ENCODE measurements at regions not wholly inside any gene's neighbourhood (a gene's known extent, or its start where the extent isn't known, plus 50 kb on each side); places are given as distances from the start of the nearest gene placed in this dataset.

DNA sequence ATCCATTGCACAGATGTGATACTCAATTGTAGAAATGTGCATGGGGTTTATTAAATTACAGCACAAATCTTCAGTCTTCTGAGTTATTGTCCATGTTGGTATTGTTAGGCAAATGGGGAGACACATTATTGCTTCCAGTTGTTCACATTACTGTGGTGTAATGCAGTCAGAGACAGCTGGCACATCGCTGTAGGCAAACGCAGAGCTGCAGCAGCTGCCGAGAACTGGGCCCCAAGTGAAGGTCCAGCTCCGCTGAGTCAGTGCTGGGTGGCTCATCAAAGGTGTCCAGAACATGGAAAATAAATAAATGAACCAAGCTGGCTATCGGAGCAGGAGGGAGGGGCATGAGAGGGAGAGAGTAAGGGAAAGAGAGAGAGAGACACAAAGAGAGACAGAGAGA is 299.1 kb upstream of the OBI1 start:
- Mint-ChIP-seq H3K9me3 (no peaks in the 10 kb centered on the region), H3K36me3 (ENCODE audit: low read depth) (no peaks in the 10 kb centered on the region), H3K27me3 (ENCODE audit: low read depth) (no peaks in the 10 kb centered on the region), H3K27ac (no peak overlapping the region), H3K4me3 (no peak overlapping the region), H3K4me1 (ENCODE audit: low read depth) (no peaks in the 10 kb centered on the region)

DNA sequence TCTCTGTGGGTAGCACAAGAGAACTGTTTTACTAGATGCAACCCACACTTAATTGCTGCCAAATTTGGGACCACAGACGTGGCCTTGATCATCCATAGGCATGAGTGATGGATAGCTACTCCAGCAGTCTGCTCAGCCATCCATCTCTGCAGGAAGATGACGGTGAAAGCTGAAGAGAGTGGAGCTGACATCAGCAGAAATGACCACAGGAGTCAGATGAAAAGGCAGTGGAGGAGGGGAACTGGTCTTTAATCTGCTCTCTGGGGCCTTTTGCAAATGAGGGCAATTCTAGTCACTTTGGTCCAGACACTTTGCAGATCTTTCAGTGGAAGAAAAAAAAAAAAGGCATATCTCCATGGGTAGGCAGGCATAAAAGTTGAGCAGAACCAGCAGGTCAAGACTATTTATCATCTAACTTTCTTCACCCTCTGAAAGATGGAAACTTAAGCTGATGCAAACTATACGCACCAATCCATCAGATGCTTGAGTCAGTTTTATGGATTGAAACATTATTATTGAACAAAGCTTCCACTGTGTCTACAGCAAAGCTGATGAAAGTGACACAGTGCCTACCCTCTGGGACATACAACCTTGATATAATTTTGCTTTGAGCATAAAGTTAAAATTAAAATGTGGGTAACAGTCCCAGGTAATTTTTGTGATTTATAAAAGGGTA is 281.6 kb upstream of the OBI1 start:
- Mint-ChIP-seq H3K27ac (no peak overlapping the region), H3K27me3 (ENCODE audit: low read depth) (no peaks in the 10 kb centered on the region), H3K36me3 (ENCODE audit: low read depth) (no peaks in the 10 kb centered on the region), H3K9me3 (no peaks in the 10 kb centered on the region), H3K4me3 (no peak overlapping the region), H3K4me1 (ENCODE audit: low read depth) (no peaks in the 10 kb centered on the region)

GRCh38 chr13:78934336-78934735 is 275.4 kb upstream of the OBI1 start:
- no peaks in the 10 kb centered on the region for H3K9me3 Mint-ChIP-seq
- no peaks in the 10 kb centered on the region for H3K4me1 Mint-ChIP-seq (ENCODE audit: low read depth)
- H3K27me3 Mint-ChIP-seq (ENCODE audit: low read depth) = no peaks in the 10 kb centered on the region
- no peaks in the 10 kb centered on the region for H3K36me3 Mint-ChIP-seq (ENCODE audit: low read depth)
- H3K27ac Mint-ChIP-seq = no peak overlapping the region
- no peak overlapping the region for H3K4me3 Mint-ChIP-seq

DNA sequence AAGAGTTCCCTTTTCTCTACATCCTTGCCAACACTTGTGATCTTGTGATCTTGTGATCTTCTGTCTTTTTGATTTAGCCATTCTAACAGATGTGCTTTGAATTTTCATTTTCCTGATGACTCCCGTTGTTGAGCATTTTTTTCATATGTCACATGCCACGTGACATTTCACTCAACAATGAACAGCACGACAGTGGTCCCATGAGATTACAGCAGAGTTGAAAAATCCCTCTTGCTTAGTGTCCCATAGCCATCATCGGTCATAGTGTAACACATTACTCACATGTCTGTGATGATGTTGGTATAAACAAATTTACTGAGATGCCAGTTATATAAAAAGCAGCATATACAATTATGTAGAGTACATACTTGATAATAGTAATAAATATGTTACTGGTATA is 256.1 kb upstream of the OBI1 start:
- Mint-ChIP-seq H3K4me1 (ENCODE audit: low read depth) (no peaks in the 10 kb centered on the region), H3K36me3 (ENCODE audit: low read depth) (no peaks in the 10 kb centered on the region), H3K27ac (no peak overlapping the region), H3K4me3 (no peak overlapping the region), H3K27me3 (ENCODE audit: low read depth) (no peaks in the 10 kb centered on the region), H3K9me3 (no peaks in the 10 kb centered on the region)

DNA sequence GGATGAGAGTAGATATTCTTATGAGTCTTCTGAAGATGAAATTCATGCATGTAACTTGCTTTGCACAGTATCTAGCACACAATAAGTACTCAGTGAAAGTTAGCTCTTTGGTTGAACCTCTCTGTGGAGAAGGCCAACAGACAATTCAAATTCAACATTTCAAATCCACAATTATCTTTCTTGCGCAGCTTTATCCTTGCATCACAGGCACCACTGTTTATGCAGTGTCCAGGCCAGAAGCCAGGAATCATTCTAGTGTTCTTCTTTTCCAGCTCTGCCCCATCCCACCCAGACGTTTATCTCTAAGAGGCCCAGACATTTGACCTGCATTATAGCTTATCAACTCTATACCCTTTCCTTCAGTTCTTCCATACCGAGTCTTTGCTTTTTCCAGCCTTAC is 254.7 kb upstream of the OBI1 start:
- H3K27me3 Mint-ChIP-seq (ENCODE audit: low read depth) = no peaks in the 10 kb centered on the region
- no peaks in the 10 kb centered on the region for H3K9me3 Mint-ChIP-seq
- no peak overlapping the region for H3K4me3 Mint-ChIP-seq
- H3K4me1 Mint-ChIP-seq (ENCODE audit: low read depth) = no peaks in the 10 kb centered on the region
- H3K36me3 Mint-ChIP-seq (ENCODE audit: low read depth) = no peaks in the 10 kb centered on the region
- no peak overlapping the region for H3K27ac Mint-ChIP-seq

DNA sequence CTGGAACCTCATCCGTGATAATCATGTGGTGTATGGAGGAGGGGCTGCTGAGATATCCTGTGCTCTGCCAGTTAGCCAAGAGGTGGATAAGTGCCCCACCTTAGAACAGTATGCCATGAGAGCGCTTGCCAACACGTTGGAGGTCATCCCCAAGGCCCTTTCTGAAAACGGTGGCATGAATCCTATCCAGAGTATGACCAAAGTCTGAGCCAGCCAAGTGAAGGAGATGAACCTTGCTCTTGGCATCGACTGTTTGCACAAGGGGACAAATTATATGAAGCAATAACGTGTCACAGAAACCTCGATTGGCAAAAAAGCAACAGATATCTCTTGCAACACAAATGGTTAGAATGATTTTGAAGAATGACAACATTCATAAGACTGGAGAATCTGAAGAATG is 251.2 kb upstream of the OBI1 start:
- no peaks in the 10 kb centered on the region for H3K4me1 Mint-ChIP-seq (ENCODE audit: low read depth)
- H3K4me3 Mint-ChIP-seq = no peak overlapping the region
- H3K27ac Mint-ChIP-seq = no peak overlapping the region
- no peaks in the 10 kb centered on the region for H3K27me3 Mint-ChIP-seq (ENCODE audit: low read depth)
- no peaks in the 10 kb centered on the region for H3K36me3 Mint-ChIP-seq (ENCODE audit: low read depth)
- H3K9me3 Mint-ChIP-seq = no peaks in the 10 kb centered on the region

DNA sequence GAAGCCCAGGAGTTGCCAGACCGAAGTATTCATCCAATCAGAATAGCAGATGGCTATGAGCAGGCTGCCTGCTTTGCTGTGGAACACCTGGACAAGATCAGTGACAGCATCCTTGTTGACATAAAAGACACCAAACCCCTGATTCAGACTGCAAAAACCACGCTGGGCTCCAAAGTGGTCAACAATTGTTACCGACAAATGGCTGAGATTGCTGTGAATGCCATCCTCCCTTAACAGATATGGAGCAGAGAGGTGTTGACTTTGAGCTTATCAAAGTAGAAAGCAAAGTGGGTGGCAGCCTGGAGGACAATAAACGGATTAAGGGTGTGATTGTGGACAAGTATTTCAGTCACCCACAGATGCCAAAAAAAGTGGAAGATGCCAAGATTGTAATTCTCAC is 250.3 kb upstream of the OBI1 start:
- Mint-ChIP-seq H3K36me3 (ENCODE audit: low read depth) (no peaks in the 10 kb centered on the region), H3K27ac (no peak overlapping the region), H3K9me3 (no peaks in the 10 kb centered on the region), H3K27me3 (ENCODE audit: low read depth) (no peaks in the 10 kb centered on the region), H3K4me3 (no peak overlapping the region), H3K4me1 (ENCODE audit: low read depth) (no peaks in the 10 kb centered on the region)

- no peaks in the 10 kb centered on the region for H3K27me3 Mint-ChIP-seq (ENCODE audit: low read depth)
- no peaks in the 10 kb centered on the region for H3K36me3 Mint-ChIP-seq (ENCODE audit: low read depth)
- no peak overlapping the region for H3K4me3 Mint-ChIP-seq
- H3K27ac Mint-ChIP-seq = no peak overlapping the region
- no peaks in the 10 kb centered on the region for H3K4me1 Mint-ChIP-seq (ENCODE audit: low read depth)
- H3K9me3 Mint-ChIP-seq = no peaks in the 10 kb centered on the region
Observed at GRCh38 chr13:78907006-78907405, 248.1 kb upstream of the OBI1 start.

GRCh38 chr13:78897200-78897599 is 238.2 kb upstream of the OBI1 start:
- no peak overlapping the region for H3K27ac Mint-ChIP-seq
- H3K4me3 Mint-ChIP-seq = no peak overlapping the region
- H3K9me3 Mint-ChIP-seq = no peaks in the 10 kb centered on the region
- no peaks in the 10 kb centered on the region for H3K27me3 Mint-ChIP-seq (ENCODE audit: low read depth)
- H3K4me1 Mint-ChIP-seq (ENCODE audit: low read depth) = no peaks in the 10 kb centered on the region
- H3K36me3 Mint-ChIP-seq (ENCODE audit: low read depth) = no peaks in the 10 kb centered on the region

GRCh38 chr13:78884571-78884970 is 225.6 kb upstream of the OBI1 start:
- H3K27me3 Mint-ChIP-seq (ENCODE audit: low read depth) = no peaks in the 10 kb centered on the region
- no peaks in the 10 kb centered on the region for H3K9me3 Mint-ChIP-seq
- no peaks in the 10 kb centered on the region for H3K36me3 Mint-ChIP-seq (ENCODE audit: low read depth)
- H3K27ac Mint-ChIP-seq = no peak overlapping the region
- H3K4me1 Mint-ChIP-seq (ENCODE audit: low read depth) = no peaks in the 10 kb centered on the region
- no peak overlapping the region for H3K4me3 Mint-ChIP-seq

DNA sequence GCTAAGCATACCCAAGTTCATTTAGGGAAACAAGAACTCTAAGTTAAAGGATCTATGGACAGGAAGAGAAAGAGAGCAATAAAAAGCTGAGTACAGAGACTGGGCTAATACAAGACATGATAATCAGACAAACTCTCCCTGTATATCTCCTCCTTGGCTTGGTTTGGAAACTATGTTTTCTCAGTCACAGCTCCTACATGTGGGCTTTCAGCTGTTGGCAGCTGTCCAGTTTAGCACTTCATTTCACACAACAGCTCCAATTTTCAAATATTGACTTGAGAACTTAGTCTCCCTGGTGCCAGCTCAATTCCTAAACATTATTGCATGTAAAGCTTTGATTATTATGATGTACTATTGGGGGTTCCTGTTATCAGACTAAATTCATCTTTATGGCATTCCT is 222.8 kb upstream of the OBI1 start:
- no peak overlapping the region for H3K27ac Mint-ChIP-seq
- no peaks in the 10 kb centered on the region for H3K9me3 Mint-ChIP-seq
- no peaks in the 10 kb centered on the region for H3K27me3 Mint-ChIP-seq (ENCODE audit: low read depth)
- H3K36me3 Mint-ChIP-seq (ENCODE audit: low read depth) = no peaks in the 10 kb centered on the region
- H3K4me1 Mint-ChIP-seq (ENCODE audit: low read depth) = no peaks in the 10 kb centered on the region
- no peak overlapping the region for H3K4me3 Mint-ChIP-seq

GRCh38 chr13:78881054-78881453 is 222.1 kb upstream of the OBI1 start:
- no peaks in the 10 kb centered on the region for H3K4me1 Mint-ChIP-seq (ENCODE audit: low read depth)
- no peaks in the 10 kb centered on the region for H3K9me3 Mint-ChIP-seq
- H3K36me3 Mint-ChIP-seq (ENCODE audit: low read depth) = no peaks in the 10 kb centered on the region
- no peak overlapping the region for H3K27ac Mint-ChIP-seq
- no peak overlapping the region for H3K4me3 Mint-ChIP-seq
- no peaks in the 10 kb centered on the region for H3K27me3 Mint-ChIP-seq (ENCODE audit: low read depth)

DNA sequence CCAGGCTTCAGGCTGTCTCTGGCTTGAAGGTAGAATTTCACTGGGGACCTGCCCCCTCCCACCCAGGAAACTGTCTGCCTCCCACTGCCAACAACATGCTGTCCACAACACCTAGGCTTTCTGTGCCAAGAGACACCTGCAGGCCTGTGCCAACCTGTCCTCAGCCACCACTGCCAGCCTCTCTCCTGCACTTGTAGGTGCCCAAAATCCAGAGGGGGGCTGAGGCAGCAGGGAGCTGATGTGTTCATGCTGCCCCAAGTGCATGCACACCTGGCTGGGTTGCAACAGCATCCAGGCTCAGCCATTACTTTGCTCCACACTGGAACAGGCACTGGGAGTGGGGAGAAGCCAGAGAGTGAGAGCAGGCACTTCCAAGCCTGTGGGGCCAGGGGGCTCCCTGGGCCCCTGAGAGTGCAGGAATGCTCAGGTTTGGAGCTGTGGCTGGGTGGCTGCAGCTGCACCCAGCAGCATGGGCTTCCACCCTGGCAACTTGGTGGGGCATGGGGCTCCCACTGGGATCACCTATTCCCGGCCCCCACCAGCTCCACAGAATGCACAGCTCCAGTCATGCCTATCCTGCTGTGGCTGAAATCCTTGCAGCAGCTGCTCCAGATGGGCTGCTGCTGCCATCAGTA is 218.1 kb upstream of the OBI1 start:
- no peaks in the 10 kb centered on the region for H3K9me3 Mint-ChIP-seq
- no peaks in the 10 kb centered on the region for H3K27me3 Mint-ChIP-seq (ENCODE audit: low read depth)
- no peak overlapping the region for H3K4me3 Mint-ChIP-seq
- no peaks in the 10 kb centered on the region for H3K4me1 Mint-ChIP-seq (ENCODE audit: low read depth)
- H3K27ac Mint-ChIP-seq = no peak overlapping the region
- no peaks in the 10 kb centered on the region for H3K36me3 Mint-ChIP-seq (ENCODE audit: low read depth)

DNA sequence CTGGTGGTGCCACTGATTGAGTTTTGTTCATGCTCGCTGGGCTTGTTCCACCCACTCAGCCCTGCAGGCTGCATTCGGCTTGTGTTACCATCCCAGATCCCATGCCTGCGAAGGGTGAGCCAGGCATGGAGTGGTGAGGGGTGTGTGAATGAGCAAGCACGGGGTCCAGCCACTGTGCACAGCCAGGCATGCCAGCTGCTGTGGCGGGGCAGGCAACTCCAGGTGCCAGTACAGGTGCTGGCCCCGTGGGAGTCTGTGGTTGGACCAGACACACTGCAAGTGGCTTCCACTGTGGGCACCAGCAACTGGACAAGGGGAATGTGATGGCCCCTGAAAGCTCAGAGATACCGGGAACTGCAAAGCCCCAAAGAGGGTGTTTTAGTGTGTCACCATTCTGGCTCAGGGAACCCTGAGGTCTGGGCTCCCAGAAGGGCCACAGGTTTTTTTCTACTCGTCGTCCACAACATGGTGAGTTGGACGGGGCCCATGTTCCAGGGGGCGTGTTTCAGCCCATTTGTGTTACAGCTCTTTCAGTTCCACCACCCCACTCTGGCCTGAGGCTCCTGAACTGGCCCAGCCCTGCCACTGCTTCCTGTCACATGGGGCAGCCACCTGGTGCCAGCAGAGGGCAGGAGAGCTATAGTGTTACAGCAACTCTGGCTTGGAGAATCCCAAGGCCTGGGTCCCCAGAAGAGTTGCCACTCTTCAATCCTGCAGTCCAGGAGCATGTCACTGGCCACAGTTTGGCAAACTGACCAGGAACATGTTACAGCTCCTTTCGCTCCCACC is 217.0 kb upstream of the OBI1 start:
- Mint-ChIP-seq H3K27me3 (ENCODE audit: low read depth) (no peaks in the 10 kb centered on the region), H3K27ac (no peak overlapping the region), H3K36me3 (ENCODE audit: low read depth) (no peaks in the 10 kb centered on the region), H3K4me1 (ENCODE audit: low read depth) (no peaks in the 10 kb centered on the region), H3K9me3 (no peaks in the 10 kb centered on the region), H3K4me3 (no peak overlapping the region)

DNA sequence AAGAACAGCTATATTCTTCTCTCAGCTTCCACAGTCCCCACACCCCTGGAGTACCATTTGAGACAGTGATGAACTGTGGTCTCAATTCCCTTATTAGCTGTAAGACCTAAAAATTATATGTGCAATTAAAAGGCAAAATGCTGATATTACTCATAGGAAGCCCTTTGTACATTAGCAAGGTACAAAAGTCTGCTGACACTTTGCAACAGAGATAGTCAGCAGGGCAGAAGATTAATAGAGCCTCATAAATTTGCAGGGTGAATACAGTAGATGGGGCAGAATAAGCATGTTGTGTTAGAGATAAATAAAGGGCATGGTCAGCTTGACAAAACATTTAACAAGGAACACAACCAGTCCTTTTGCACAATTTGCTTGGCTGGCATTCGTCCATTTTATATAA is 210.0 kb upstream of the OBI1 start:
- Mint-ChIP-seq H3K27me3 (ENCODE audit: low read depth) (no peaks in the 10 kb centered on the region), H3K4me3 (no peak overlapping the region), H3K27ac (no peak overlapping the region), H3K36me3 (ENCODE audit: low read depth) (no peaks in the 10 kb centered on the region), H3K4me1 (ENCODE audit: low read depth) (no peaks in the 10 kb centered on the region), H3K9me3 (no peaks in the 10 kb centered on the region)
